H9 (cell line): ENCODE measurements at regions not wholly inside any gene's neighbourhood (a gene's known extent, or its start where the extent isn't known, plus 50 kb on each side); places are given as distances from the start of the nearest gene placed in this dataset.

Source experiments
- DNase-seq: peaks from one replicate; pipeline ENCODE4 v3.0.0-alpha.2; 2017
- H2AFZ ChIP-seq: one replicate; pipeline ENCODE4 v1.6.1; 2013; ENCODE audit warnings: mild to moderate bottlenecking, low read length, control low read depth, moderate library complexity
- H2AK5ac ChIP-seq: 2 replicates; pipeline ENCODE4 v1.6.1; 2013; ENCODE audit warnings: low read length, control low read depth, mixed read lengths; ENCODE audit not compliant: insufficient read length
- H2BK120ac ChIP-seq: one replicate; pipeline ENCODE4 v1.6.1; 2013; ENCODE audit warnings: low read depth, mild to moderate bottlenecking, low read length, control low read depth, inconsistent platforms; ENCODE audit not compliant: poor library complexity, severe bottlenecking
- H2BK12ac ChIP-seq: 2 replicates; pipeline ENCODE4 v1.6.1; 2013; ENCODE audit warnings: low read length, control low read depth, mixed read lengths, low read depth; ENCODE audit not compliant: insufficient read length
- H2BK15ac ChIP-seq: 2 replicates; pipeline ENCODE4 v1.6.1; 2013; ENCODE audit warnings: low read depth, low read length, control low read depth
- H2BK20ac ChIP-seq: one replicate; pipeline ENCODE4 v1.6.1; 2013; ENCODE audit warnings: low read depth, mild to moderate bottlenecking, low read length, control low read depth, inconsistent platforms; ENCODE audit not compliant: poor library complexity, severe bottlenecking
- H2BK5ac ChIP-seq: 2 replicates; pipeline ENCODE4 v1.6.1; 2013; ENCODE audit warnings: low read length, control low read depth, mixed read lengths; ENCODE audit not compliant: insufficient read length
- H3K14ac ChIP-seq: 2 replicates; pipeline ENCODE4 v1.6.1; 2013; ENCODE audit warnings: low read length, control low read depth; ENCODE audit not compliant: insufficient read depth
- H3K18ac ChIP-seq: 2 replicates; pipeline ENCODE4 v1.6.1; 2013; ENCODE audit warnings: low read depth, mild to moderate bottlenecking, mixed read lengths, low read length, control low read depth; ENCODE audit not compliant: insufficient read length
- H3K23ac ChIP-seq: 2 replicates; pipeline ENCODE4 v1.6.1; 2013; ENCODE audit warnings: low read length, control low read depth, mixed read lengths, low read depth; ENCODE audit not compliant: insufficient read length
- H3K23me2 ChIP-seq: 2 replicates; pipeline ENCODE4 v1.6.1; 2013; ENCODE audit warnings: low read depth, mild to moderate bottlenecking, mixed read lengths, low read length, control low read depth; ENCODE audit not compliant: insufficient read length, poor library complexity, severe bottlenecking
- H3K27ac ChIP-seq: 2 replicates; pipeline ENCODE4 v1.5.1; 2013; ENCODE audit warnings: low read length, control low read depth, mixed read lengths, low read depth; ENCODE audit not compliant: insufficient read length
- H3K27me3 ChIP-seq: 2 replicates; pipeline ENCODE4 v1.6.1; 2013; ENCODE audit warnings: low read length, control low read depth, inconsistent platforms; ENCODE audit not compliant: insufficient read depth
- H3K4ac ChIP-seq: 2 replicates; pipeline ENCODE4 v1.6.1; 2013; ENCODE audit warnings: low read depth, mild to moderate bottlenecking, control low read depth, inconsistent platforms, low read length, moderate library complexity
- H3K4me1 ChIP-seq: 2 replicates; pipeline ENCODE4 v1.6.1; 2013; ENCODE audit warnings: low read length, control low read depth, inconsistent platforms; ENCODE audit not compliant: insufficient read depth
- H3K4me2 ChIP-seq: 2 replicates; pipeline ENCODE4 v1.6.1; 2013; ENCODE audit warnings: low read length, control low read depth, mixed read lengths; ENCODE audit not compliant: insufficient read length, insufficient read depth
- H3K56ac ChIP-seq: 2 replicates; pipeline ENCODE4 v1.6.1; 2013; ENCODE audit warnings: low read depth, mild to moderate bottlenecking, mixed read lengths, low read length, control low read depth; ENCODE audit not compliant: insufficient read length
- H3K79me1 ChIP-seq: 2 replicates; pipeline ENCODE4 v1.6.1; 2013; ENCODE audit warnings: low read depth, mild to moderate bottlenecking, moderate library complexity, low read length, control low read depth, inconsistent platforms; ENCODE audit not compliant: insufficient read depth, poor library complexity, severe bottlenecking
- H3K79me2 ChIP-seq: 2 replicates; pipeline ENCODE4 v1.6.1; 2013; ENCODE audit warnings: low read length, control low read depth, inconsistent platforms; ENCODE audit not compliant: insufficient read depth
- H3K9ac ChIP-seq: 2 replicates; pipeline ENCODE4 v1.6.1; 2013; ENCODE audit warnings: low read length, control low read depth, mixed read lengths; ENCODE audit not compliant: insufficient read length; ENCODE audit errors: extremely low read depth
- H3K9me3 ChIP-seq: one replicate; pipeline ENCODE4 v1.6.1; 2013; ENCODE audit warnings: low read depth, low read length, inconsistent platforms; ENCODE audit not compliant: control insufficient read depth
- H3T11ph ChIP-seq: one replicate; pipeline ENCODE4 v1.6.1; 2013; ENCODE audit warnings: mild to moderate bottlenecking, low read length, control low read depth, inconsistent platforms
- H4K20me1 ChIP-seq: one replicate; pipeline ENCODE4 v1.6.1; 2013; ENCODE audit not compliant: control insufficient read depth, insufficient read length, insufficient read depth
- H4K5ac ChIP-seq: 2 replicates; pipeline ENCODE4 v1.6.1; 2013; ENCODE audit warnings: low read depth, mild to moderate bottlenecking, mixed read lengths, low read length, control low read depth; ENCODE audit not compliant: insufficient read length
- H4K8ac ChIP-seq: replicated peaks from 2 replicates; pipeline ENCODE4 v1.6.1; 2013; ENCODE audit warnings: low read length, control low read depth, mixed read lengths, low read depth; ENCODE audit not compliant: insufficient read length
- H4K91ac ChIP-seq: 2 replicates; pipeline ENCODE4 v1.6.1; 2013; ENCODE audit warnings: low read depth, mild to moderate bottlenecking, moderate library complexity, mixed read lengths, low read length, control low read depth; ENCODE audit not compliant: insufficient read length
- H3K27ac Mint-ChIP-seq, 3 experiments: 2 replicates in 2 of 3; 3 replicates in 1 of 3; pipeline ENCODE4 v1.8.0; 2020 to 2021; ENCODE audit warnings: mixed read lengths in 3 of 3, mild to moderate bottlenecking in 1 of 3, moderate library complexity in 1 of 3
- H3K27me3 Mint-ChIP-seq: 2 replicates; pipeline ENCODE4 v1.8.0; 2021; ENCODE audit warnings: low read depth, mild to moderate bottlenecking, moderate library complexity, mixed read lengths
- H3K36me3 Mint-ChIP-seq, 3 experiments: 2 replicates in 2 of 3; 3 replicates in 1 of 3; pipeline ENCODE4 v1.8.0; 2020 to 2021; ENCODE audit warnings: low read depth in 3 of 3, mixed read lengths in 3 of 3; ENCODE audit not compliant: insufficient read depth in 1 of 3
- H3K4me1 Mint-ChIP-seq, 2 experiments: 2 replicates each; pipeline ENCODE4 v1.8.0; 2020; ENCODE audit warnings: mixed read lengths in 2 of 2
- H3K4me3 Mint-ChIP-seq, 2 experiments: 2 replicates in 1 of 2; 3 replicates in 1 of 2; pipeline ENCODE4 v1.8.0; 2020 to 2021; ENCODE audit warnings: mild to moderate bottlenecking in 2 of 2, mixed read lengths in 2 of 2, moderate library complexity in 1 of 2
- H3K9me3 Mint-ChIP-seq, 2 experiments: 2 replicates in 1 of 2; 3 replicates in 1 of 2; pipeline ENCODE4 v1.8.0; 2020; ENCODE audit warnings: mild to moderate bottlenecking in 2 of 2, mixed read lengths in 2 of 2, moderate library complexity in 1 of 2
- CTCF ChIP-seq: fragments of 200-600 bp; sonication (generic); conservative IDR thresholded peaks from 3 replicates; pipeline ENCODE4 v1.8.0; 2021; ENCODE audit warnings: antibody characterized with exemption, mild to moderate bottlenecking
- WGBS: extraction: QIAGEN DNeasy Blood & Tissue Kit; methylation state at CpG from one replicate; pipeline ENCODE4 v1.1.7; 2013; ENCODE audit warnings: missing lambda C conversion rate, low lambda C conversion rate, mixed read lengths; ENCODE audit not compliant: insufficient read length; ENCODE audit errors: extremely low coverage; 5-methylcytosine and 5-hydroxymethylcytosine counted together

GRCh38 chr7:106968160-106968559 is 76.3 kb upstream of the PRKAR2B start:
- peaks cover 0 to 2% (median 0%) of the 10 kb centered on the region in 3 experiments; a peak in 1 of 7 replicates for H3K36me3 Mint-ChIP-seq
- Histone ChIP-seq H2AK5ac (no peak overlapping the region), H2AFZ (no peak overlapping the region), H2BK15ac (no peak overlapping the region), H2BK120ac (no peak overlapping the region), H3K79me2 (no peaks in the 10 kb centered on the region), H3K14ac (no peak overlapping the region), H4K8ac (no peak overlapping the region), H4K20me1 (no peaks in the 10 kb centered on the region), H2BK20ac (no peak overlapping the region), H3K79me1 (no peaks in the 10 kb centered on the region), H3K27me3 (no peaks in the 10 kb centered on the region), H3K56ac (no peak overlapping the region), H3K27ac (no peak overlapping the region), H3T11ph (no peak overlapping the region), H3K4ac (no peak overlapping the region), H2BK5ac (no peak overlapping the region), H3K18ac (no peak overlapping the region), H4K5ac (no peak overlapping the region), H3K4me2 (no peak overlapping the region), H3K4me1 (peaks cover 6% of the 10 kb centered on the region; the same call in 1 of the 2 replicates), H4K91ac (no peak overlapping the region), H3K9ac (no peak overlapping the region), H3K9me3 (no peaks in the 10 kb centered on the region), H3K23ac (no peak overlapping the region), H2BK12ac (no peak overlapping the region), H3K23me2 (no peaks in the 10 kb centered on the region)
- H3K4me3 Mint-ChIP-seq: no peak overlapping the region
- no peak overlapping the region for H3K27ac Mint-ChIP-seq
- DNase-seq: peak; percentile 50
- no CpG with 5 or more reads among the region's 5 CpGs for WGBS
- peaks cover 0 to 2% of the 10 kb centered on the region in 2 experiments; a peak in 2 of 5 replicates for H3K9me3 Mint-ChIP-seq
- no peak for TF ChIP-seq CTCF
- no peaks in the 10 kb centered on the region for H3K27me3 Mint-ChIP-seq
- peaks cover 47 to 51% of the 10 kb centered on the region in 2 experiments for H3K4me1 Mint-ChIP-seq
